Neural cell (in vitro differentiated cells): ENCODE measurements at regions not wholly inside any gene's neighbourhood (a gene's known extent, or its start where the extent isn't known, plus 50 kb on each side); places are given as distances from the start of the nearest gene placed in this dataset.

Experiments used
- EP300 ChIP-seq: fragments of 450-650 bp; conservative IDR thresholded peaks from 2 replicates; pipeline ENCODE4 v1.6.1; 2014; ENCODE audit warnings: antibody characterized with exemption, mild to moderate bottlenecking, moderate library complexity; ENCODE audit not compliant: poor library complexity, severe bottlenecking
- EZH2 ChIP-seq: fragments of 200-600, 300-800 bp; shearing (Covaris generic), sonication (generic); IDR thresholded peaks from 2 replicates; pipeline ENCODE4 v1.6.1; 2014; ENCODE audit warnings: antibody characterized with exemption, low read length, borderline replicate concordance, mild to moderate bottlenecking; ENCODE audit not compliant: insufficient read depth, poor library complexity, severe bottlenecking

DNA sequence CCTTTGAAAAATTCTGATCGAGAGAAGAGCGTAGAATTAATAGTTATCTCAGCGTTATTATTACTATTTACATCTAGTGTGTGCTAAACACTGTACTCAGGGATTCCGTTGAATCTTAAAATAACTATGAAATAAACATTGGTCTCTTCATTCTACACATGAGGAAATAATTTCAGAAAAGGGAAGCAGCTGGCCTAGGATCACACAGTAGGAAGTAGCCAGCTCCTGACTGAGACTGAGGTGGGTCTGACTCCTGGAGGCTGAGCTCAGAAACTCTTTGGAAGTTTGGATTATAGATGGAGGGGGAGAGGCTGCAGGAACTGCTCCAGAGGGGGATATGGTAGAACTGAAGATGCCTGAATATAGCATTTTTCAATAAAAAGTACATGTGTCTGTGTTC, 183.9 kb upstream of the WDR11 start:
- TF ChIP-seq EZH2 (no peak), EP300 (no peak)
